ENCODE measurements at regions not wholly inside any gene's neighbourhood (a gene's known extent, or its start where the extent isn't known, plus 50 kb on each side); places are given as distances from the start of the nearest gene placed in this dataset.

DNA sequence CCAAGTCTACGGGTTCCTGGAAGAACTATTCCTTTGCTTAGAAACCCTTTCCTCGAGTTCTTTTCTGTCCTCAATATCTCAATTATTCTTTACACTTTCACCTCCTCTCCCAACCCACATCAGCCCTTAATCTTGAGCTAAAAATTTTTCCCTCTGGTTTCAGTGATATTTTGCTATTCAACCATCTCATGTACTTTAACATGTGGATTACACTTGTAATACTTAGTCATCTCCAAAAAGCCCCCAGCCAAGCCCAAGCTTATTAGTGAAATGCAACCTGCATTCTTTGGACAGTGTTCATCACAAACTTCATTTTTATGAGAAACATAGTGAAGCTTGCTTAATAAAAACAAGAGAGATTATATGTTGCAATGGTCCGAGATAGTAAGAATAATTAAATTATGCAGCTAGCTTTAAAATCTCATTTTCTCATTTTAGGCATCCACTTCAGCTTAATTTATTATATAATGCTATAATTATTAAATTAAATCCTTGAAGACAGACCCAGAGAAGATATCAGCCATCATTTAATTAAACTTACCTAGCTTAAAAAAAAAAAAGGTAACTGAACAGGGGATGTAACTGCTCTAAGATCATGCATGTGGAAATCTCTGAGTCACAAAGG, 534.5 kb upstream of the TBL1XR1 start:
- no peaks in the 10 kb centered on the region for H3K27me3 ChIP-seq (ENCODE audit: control insufficient read depth in 4 of 4, insufficient read depth in 4 of 4, low read length in 3 of 4)
- no peak for DNase-seq (ENCODE audit: low spot score)
- H3K4me1 ChIP-seq (ENCODE audit: control insufficient read depth in 4 of 4, insufficient read depth in 4 of 4, low read length in 3 of 4) = no peaks in the 10 kb centered on the region
- no peak for TF ChIP-seq JUND (IDR thresholded peaks at IDR 0.05)
- no peak for TF ChIP-seq FOXA1 (IDR thresholded peaks at IDR 0.05)
- TF ChIP-seq NR2F2 (IDR thresholded peaks at IDR 0.05) = no peak
- no peak for TF ChIP-seq FOXA2 (IDR thresholded peaks at IDR 0.05)
- no peak for TF ChIP-seq YY1 (IDR thresholded peaks at IDR 0.05)
- TF ChIP-seq RAD21 (IDR thresholded peaks at IDR 0.05) = no peak
- no peak for TF ChIP-seq SP1 (IDR thresholded peaks at IDR 0.05)
- TF ChIP-seq, protein P1, sequence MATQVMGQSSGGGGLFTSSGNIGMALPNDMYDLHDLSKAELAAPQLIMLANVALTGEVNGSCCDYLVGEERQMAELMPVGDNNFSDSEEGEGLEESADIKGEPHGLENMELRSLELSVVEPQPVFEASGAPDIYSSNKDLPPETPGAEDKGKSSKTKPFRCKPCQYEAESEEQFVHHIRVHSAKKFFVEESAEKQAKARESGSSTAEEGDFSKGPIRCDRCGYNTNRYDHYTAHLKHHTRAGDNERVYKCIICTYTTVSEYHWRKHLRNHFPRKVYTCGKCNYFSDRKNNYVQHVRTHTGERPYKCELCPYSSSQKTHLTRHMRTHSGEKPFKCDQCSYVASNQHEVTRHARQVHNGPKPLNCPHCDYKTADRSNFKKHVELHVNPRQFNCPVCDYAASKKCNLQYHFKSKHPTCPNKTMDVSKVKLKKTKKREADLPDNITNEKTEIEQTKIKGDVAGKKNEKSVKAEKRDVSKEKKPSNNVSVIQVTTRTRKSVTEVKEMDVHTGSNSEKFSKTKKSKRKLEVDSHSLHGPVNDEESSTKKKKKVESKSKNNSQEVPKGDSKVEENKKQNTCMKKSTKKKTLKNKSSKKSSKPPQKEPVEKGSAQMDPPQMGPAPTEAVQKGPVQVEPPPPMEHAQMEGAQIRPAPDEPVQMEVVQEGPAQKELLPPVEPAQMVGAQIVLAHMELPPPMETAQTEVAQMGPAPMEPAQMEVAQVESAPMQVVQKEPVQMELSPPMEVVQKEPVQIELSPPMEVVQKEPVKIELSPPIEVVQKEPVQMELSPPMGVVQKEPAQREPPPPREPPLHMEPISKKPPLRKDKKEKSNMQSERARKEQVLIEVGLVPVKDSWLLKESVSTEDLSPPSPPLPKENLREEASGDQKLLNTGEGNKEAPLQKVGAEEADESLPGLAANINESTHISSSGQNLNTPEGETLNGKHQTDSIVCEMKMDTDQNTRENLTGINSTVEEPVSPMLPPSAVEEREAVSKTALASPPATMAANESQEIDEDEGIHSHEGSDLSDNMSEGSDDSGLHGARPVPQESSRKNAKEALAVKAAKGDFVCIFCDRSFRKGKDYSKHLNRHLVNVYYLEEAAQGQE (IDR thresholded peaks at IDR 0.05) = no peak
- TF ChIP-seq, protein P2, sequence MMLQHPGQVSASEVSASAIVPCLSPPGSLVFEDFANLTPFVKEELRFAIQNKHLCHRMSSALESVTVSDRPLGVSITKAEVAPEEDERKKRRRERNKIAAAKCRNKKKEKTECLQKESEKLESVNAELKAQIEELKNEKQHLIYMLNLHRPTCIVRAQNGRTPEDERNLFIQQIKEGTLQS (IDR thresholded peaks at IDR 0.05) = no peak
- TF ChIP-seq RXRA (IDR thresholded peaks at IDR 0.05) = no peak
- TF ChIP-seq, protein P3, sequence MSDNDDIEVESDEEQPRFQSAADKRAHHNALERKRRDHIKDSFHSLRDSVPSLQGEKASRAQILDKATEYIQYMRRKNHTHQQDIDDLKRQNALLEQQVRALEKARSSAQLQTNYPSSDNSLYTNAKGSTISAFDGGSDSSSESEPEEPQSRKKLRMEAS (IDR thresholded peaks at IDR 0.05) = no peak
- no peak for TF ChIP-seq GABPA (IDR thresholded peaks at IDR 0.05 in 1 of 2, conservative IDR thresholded peaks at IDR 0.05 in 1 of 2)
- TF ChIP-seq HNF4A (conservative IDR thresholded peaks at IDR 0.05) = no peak
- TF ChIP-seq, protein P4, sequence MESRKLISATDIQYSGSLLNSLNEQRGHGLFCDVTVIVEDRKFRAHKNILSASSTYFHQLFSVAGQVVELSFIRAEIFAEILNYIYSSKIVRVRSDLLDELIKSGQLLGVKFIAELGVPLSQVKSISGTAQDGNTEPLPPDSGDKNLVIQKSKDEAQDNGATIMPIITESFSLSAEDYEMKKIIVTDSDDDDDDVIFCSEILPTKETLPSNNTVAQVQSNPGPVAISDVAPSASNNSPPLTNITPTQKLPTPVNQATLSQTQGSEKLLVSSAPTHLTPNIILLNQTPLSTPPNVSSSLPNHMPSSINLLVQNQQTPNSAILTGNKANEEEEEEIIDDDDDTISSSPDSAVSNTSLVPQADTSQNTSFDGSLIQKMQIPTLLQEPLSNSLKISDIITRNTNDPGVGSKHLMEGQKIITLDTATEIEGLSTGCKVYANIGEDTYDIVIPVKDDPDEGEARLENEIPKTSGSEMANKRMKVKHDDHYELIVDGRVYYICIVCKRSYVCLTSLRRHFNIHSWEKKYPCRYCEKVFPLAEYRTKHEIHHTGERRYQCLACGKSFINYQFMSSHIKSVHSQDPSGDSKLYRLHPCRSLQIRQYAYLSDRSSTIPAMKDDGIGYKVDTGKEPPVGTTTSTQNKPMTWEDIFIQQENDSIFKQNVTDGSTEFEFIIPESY (IDR thresholded peaks at IDR 0.05) = no peak
- TF ChIP-seq, protein P5, sequence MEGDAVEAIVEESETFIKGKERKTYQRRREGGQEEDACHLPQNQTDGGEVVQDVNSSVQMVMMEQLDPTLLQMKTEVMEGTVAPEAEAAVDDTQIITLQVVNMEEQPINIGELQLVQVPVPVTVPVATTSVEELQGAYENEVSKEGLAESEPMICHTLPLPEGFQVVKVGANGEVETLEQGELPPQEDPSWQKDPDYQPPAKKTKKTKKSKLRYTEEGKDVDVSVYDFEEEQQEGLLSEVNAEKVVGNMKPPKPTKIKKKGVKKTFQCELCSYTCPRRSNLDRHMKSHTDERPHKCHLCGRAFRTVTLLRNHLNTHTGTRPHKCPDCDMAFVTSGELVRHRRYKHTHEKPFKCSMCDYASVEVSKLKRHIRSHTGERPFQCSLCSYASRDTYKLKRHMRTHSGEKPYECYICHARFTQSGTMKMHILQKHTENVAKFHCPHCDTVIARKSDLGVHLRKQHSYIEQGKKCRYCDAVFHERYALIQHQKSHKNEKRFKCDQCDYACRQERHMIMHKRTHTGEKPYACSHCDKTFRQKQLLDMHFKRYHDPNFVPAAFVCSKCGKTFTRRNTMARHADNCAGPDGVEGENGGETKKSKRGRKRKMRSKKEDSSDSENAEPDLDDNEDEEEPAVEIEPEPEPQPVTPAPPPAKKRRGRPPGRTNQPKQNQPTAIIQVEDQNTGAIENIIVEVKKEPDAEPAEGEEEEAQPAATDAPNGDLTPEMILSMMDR (IDR thresholded peaks at IDR 0.05; ENCODE audit: low read depth, low read length, missing input control) = no peak
- TF ChIP-seq HNF4G (IDR thresholded peaks at IDR 0.05) = no peak
- no peak for TF ChIP-seq TAF1 (conservative IDR thresholded peaks at IDR 0.05)
- TF ChIP-seq EGR1 (IDR thresholded peaks at IDR 0.05; ENCODE audit: low read depth in 2 of 2) = no peak
- no peak overlapping the region for H3K9ac ChIP-seq (ENCODE audit: low read depth in 1 of 2, low read length in 2 of 2)
- H3K9me3 ChIP-seq (ENCODE audit: control insufficient read depth in 4 of 4, low read length in 3 of 4) = no peaks in the 10 kb centered on the region
- H3K36me3 ChIP-seq (ENCODE audit: control insufficient read depth in 4 of 4, insufficient read depth in 3 of 4, low read depth in 1 of 4, low read length in 3 of 4) = no peaks in the 10 kb centered on the region
- no peak overlapping the region for H3K4me3 ChIP-seq (ENCODE audit: low read depth in 1 of 3, low read length in 3 of 3)
- WGBS = 86% methylated on average over 3 of the region's 3 CpGs
- no peak overlapping the region for H3K27ac ChIP-seq (ENCODE audit: low read depth in 1 of 2, low read length in 2 of 2)
